H1 (cell line): ENCODE measurements at regions not wholly inside any gene's neighbourhood (a gene's known extent, or its start where the extent isn't known, plus 50 kb on each side); places are given as distances from the start of the nearest gene placed in this dataset.

Experiments
- CTCF ChIA-PET: fragments of 300-600 bp; sonication (Branson Sonifier 250); formaldehyde crosslinking; loops from one replicate; lab custom pipeline; 2021; ENCODE audit not compliant: partially characterized antibody; lab: Charles Lee
- POLR2A ChIA-PET: fragments of 300-600 bp; sonication (Branson Sonifier 250); formaldehyde crosslinking; loops from one replicate; lab custom pipeline; 2021; ENCODE audit warnings: inconsistent platforms; ENCODE audit not compliant: partially characterized antibody; lab: Charles Lee
- DNase-seq, 2 experiments: peaks; one replicate each; pipeline versions ENCODE4 v3.0.0 to v3.0.0-alpha.2; 2010 to 2022; ENCODE audit warnings: low spot score in 2 of 2, low read depth in 1 of 2, mixed read lengths in 1 of 2
- FAIRE-seq: peaks from 2 replicates; lab custom pipeline; 2011; peaks lifted over from hg19 to GRCh38; lab: Jason Lieb, UNC
- H2AFZ ChIP-seq: 2 replicates; pipeline ENCODE4 v1.8.1; 2012; ENCODE audit warnings: low read length, inconsistent platforms
- H2AK5ac ChIP-seq: 2 replicates; pipeline ENCODE4 v1.6.1; 2013; ENCODE audit warnings: low read depth, low read length
- H2BK120ac ChIP-seq: replicated peaks from 2 replicates; pipeline ENCODE3; 2013; ENCODE audit warnings: low read depth, low read length, inconsistent platforms
- H2BK12ac ChIP-seq: 2 replicates; pipeline ENCODE4 v1.6.1; 2013; ENCODE audit warnings: low read depth, low read length
- H2BK15ac ChIP-seq: 2 replicates; pipeline ENCODE4 v1.6.1; 2013; ENCODE audit warnings: low read length
- H2BK20ac ChIP-seq: 2 replicates; pipeline ENCODE4 v1.6.1; 2013; ENCODE audit warnings: low read length
- H2BK5ac ChIP-seq: 2 replicates; pipeline ENCODE4 v1.6.1; 2013; ENCODE audit warnings: low read depth, low read length
- H3K14ac ChIP-seq: 2 replicates; pipeline ENCODE4 v1.6.1; 2013; ENCODE audit warnings: inconsistent platforms; ENCODE audit not compliant: insufficient read length
- H3K18ac ChIP-seq: 2 replicates; pipeline ENCODE4 v1.6.1; 2013; ENCODE audit warnings: low read length; ENCODE audit errors: extremely low read depth
- H3K23ac ChIP-seq: 2 replicates; pipeline ENCODE4 v1.6.1; 2013; ENCODE audit warnings: inconsistent platforms; ENCODE audit not compliant: insufficient read length
- H3K23me2 ChIP-seq: 2 replicates; pipeline ENCODE4 v1.6.1; 2013; ENCODE audit warnings: low read depth, low read length
- H3K27ac ChIP-seq: 2 replicates; pipeline ENCODE4 v1.6.1; 2011; ENCODE audit warnings: low read depth, low read length, inconsistent platforms
- H3K27me3 ChIP-seq, 4 experiments: replicated peaks in 1 of 4; 1 replicate in 1 of 4; 2 replicates in 3 of 4; pipeline versions ENCODE4 v1.6.1 to v1.8.1; 2011 to 2013; ENCODE audit warnings: low read length in 3 of 4, mild to moderate bottlenecking in 3 of 4, inconsistent platforms in 2 of 4, mixed read lengths in 2 of 4, moderate library complexity in 1 of 4; ENCODE audit not compliant: control insufficient read depth in 3 of 4, insufficient read depth in 3 of 4; ENCODE audit errors: extremely low read depth in 1 of 4
- H3K36me3 ChIP-seq, 4 experiments: 2 replicates each; pipeline versions ENCODE4 v1.6.1 to v1.8.1; 2011 to 2013; ENCODE audit warnings: mild to moderate bottlenecking in 4 of 4, low read length in 3 of 4, moderate library complexity in 2 of 4, control low read depth in 1 of 4, inconsistent platforms in 1 of 4; ENCODE audit not compliant: insufficient read depth in 4 of 4, control insufficient read depth in 2 of 4
- H3K4ac ChIP-seq: replicated peaks from 2 replicates; pipeline ENCODE3; 2013; ENCODE audit warnings: low read length, low read depth, mixed read lengths, inconsistent platforms; ENCODE audit not compliant: insufficient read length
- H3K4me1 ChIP-seq, 4 experiments: replicated peaks in 1 of 4; 1 replicate in 1 of 4; 2 replicates in 3 of 4; pipeline versions ENCODE4 v1.6.1 to v1.8.1; 2011 to 2013; ENCODE audit warnings: low read length in 3 of 4, inconsistent platforms in 2 of 4, mixed read lengths in 1 of 4; ENCODE audit not compliant: insufficient read depth in 4 of 4, control insufficient read depth in 3 of 4
- H3K4me2 ChIP-seq, 2 experiments: 2 replicates each; pipeline versions ENCODE4 v1.6.1 to v1.8.1; 2011 to 2013; ENCODE audit warnings: low read depth in 2 of 2, low read length in 2 of 2, control low read depth in 1 of 2, inconsistent platforms in 1 of 2, mild to moderate bottlenecking in 1 of 2; ENCODE audit not compliant: insufficient read depth in 1 of 2
- H3K4me3 ChIP-seq, 4 experiments: fragments of 200-600, 300-600 bp in 1 of 4; sonication (generic), shearing (Covaris generic), sonication (Bioruptor Twin) in 1 of 4; 2 replicates each; pipeline versions ENCODE4 v1.5.1 to v1.8.1; 2011 to 2016; ENCODE audit warnings: low read length in 4 of 4, low read depth in 3 of 4, control low read depth in 2 of 4, inconsistent platforms in 2 of 4, mild to moderate bottlenecking in 2 of 4, mixed read lengths in 1 of 4, moderate library complexity in 1 of 4; ENCODE audit not compliant: insufficient read depth in 2 of 4; ENCODE audit errors: extremely low read depth in 1 of 4
- H3K56ac ChIP-seq: replicated peaks from 2 replicates; pipeline ENCODE3; 2013; ENCODE audit warnings: low read depth, mild to moderate bottlenecking, mixed read lengths, low read length, inconsistent platforms; ENCODE audit not compliant: insufficient read length
- H3K79me1 ChIP-seq: 2 replicates; pipeline ENCODE4 v1.6.1; 2013; ENCODE audit warnings: low read depth, low read length, control low read depth
- H3K79me2 ChIP-seq, 2 experiments: 2 replicates each; pipeline versions ENCODE4 v1.6.1 to v1.8.1; 2012 to 2013; ENCODE audit warnings: low read length in 2 of 2, mild to moderate bottlenecking in 2 of 2, inconsistent platforms in 1 of 2; ENCODE audit not compliant: insufficient read depth in 2 of 2, control insufficient read depth in 1 of 2
- H3K9ac ChIP-seq, 4 experiments: replicated peaks in 1 of 4; 1 replicate in 1 of 4; 2 replicates in 3 of 4; pipeline versions ENCODE4 v1.6.1 to v1.8.1; 2011 to 2013; ENCODE audit warnings: low read depth in 3 of 4, low read length in 3 of 4, control low read depth in 2 of 4, mild to moderate bottlenecking in 2 of 4, moderate library complexity in 2 of 4, inconsistent platforms in 1 of 4; ENCODE audit errors: extremely low read depth in 1 of 4
- H3K9me3 ChIP-seq, 2 experiments: 2 replicates each; pipeline versions ENCODE4 v1.6.1 to v1.8.1; 2012 to 2013; ENCODE audit warnings: mild to moderate bottlenecking in 2 of 2, moderate library complexity in 2 of 2, control low read depth in 1 of 2, inconsistent platforms in 1 of 2, low read depth in 1 of 2, low read length in 1 of 2, mixed read lengths in 1 of 2; ENCODE audit not compliant: insufficient read depth in 2 of 2
- H4K20me1 ChIP-seq, 2 experiments: replicated peaks in 1 of 2; 2 replicates each; pipeline versions ENCODE3 to v1.8.1; 2011 to 2013; ENCODE audit warnings: inconsistent platforms in 2 of 2, low read length in 2 of 2, mild to moderate bottlenecking in 1 of 2; ENCODE audit not compliant: insufficient read depth in 2 of 2, control insufficient read depth in 1 of 2
- H4K5ac ChIP-seq: 2 replicates; pipeline ENCODE4 v1.6.1; 2013; ENCODE audit warnings: low read length, low read depth, mixed read lengths, inconsistent platforms; ENCODE audit not compliant: insufficient read length
- H4K8ac ChIP-seq: 2 replicates; pipeline ENCODE4 v1.8.0; 2013; ENCODE audit warnings: mild to moderate bottlenecking, moderate library complexity, low read length, inconsistent platforms; ENCODE audit not compliant: insufficient read depth; ENCODE audit errors: extremely low read depth
- H4K91ac ChIP-seq: replicated peaks from 2 replicates; pipeline ENCODE3; 2013; ENCODE audit warnings: low read length, mixed read lengths, inconsistent platforms; ENCODE audit not compliant: insufficient read length
- E2F6 ChIP-seq: IDR thresholded peaks from 2 replicates; pipeline ENCODE4 v1.6.1; 2012; ENCODE audit warnings: inconsistent platforms
- RFX5 ChIP-seq: IDR thresholded peaks from 2 replicates; pipeline ENCODE4 v1.6.1; 2011; ENCODE audit warnings: low read depth, low read length, improper control_type of control experiment, borderline replicate concordance
- ZNF274 ChIP-seq: IDR thresholded peaks from 2 replicates; pipeline ENCODE4 v1.7.0; 2012; ENCODE audit warnings: low read length, borderline replicate concordance; ENCODE audit errors: extremely low read depth
- WGBS, 2 experiments: shearing (Covaris generic) in 1 of 2; methylation state at CpG; one replicate each; pipeline versions ENCODE4 v1.1.6 to v1.1.7; 2013 to 2015; ENCODE audit warnings: low lambda C conversion rate in 2 of 2, mixed read lengths in 2 of 2, inconsistent platforms in 1 of 2, low coverage in 1 of 2, missing lambda C conversion rate in 1 of 2; ENCODE audit not compliant: insufficient replicate concordance in 2 of 2, insufficient coverage in 1 of 2, insufficient read length in 1 of 2; ENCODE audit errors: extremely low coverage in 1 of 2, missing lambda C conversion rate in 1 of 2; 5-methylcytosine and 5-hydroxymethylcytosine counted together

DNA sequence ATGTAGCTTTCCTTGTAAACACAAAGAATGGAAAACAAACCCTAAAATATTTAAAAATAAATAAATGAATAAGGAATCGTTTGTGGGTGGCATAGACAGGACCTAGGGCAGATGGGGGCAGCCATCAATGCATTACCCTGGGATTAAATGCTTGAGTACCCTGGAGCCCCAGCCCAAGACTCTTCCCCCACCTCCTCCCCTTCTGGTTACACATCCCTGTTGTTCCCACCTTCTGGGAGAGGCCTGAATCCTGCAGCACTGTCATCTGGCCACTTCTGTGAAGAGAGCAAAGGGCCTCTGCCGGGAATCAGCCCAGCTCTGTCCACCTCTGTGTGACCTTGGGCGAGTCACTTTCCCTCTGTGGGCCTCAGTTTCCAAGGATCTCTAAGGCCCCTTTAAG is 61.6 kb upstream of the COL13A1 start:
- H2AFZ ChIP-seq: 0 out of 2 replicates have a peak overlapping the region, but pooled peaks have one; percentile 27
- 83% methylated on average over 3 of the region's 3 CpGs; no CpG with 5 or more reads in 1 of the 2 experiments for WGBS, 2 experiments
- CTCF ChIA-PET: interaction anchor here (0.9 to 2.0 kb wide), 9 partner anchors 8 to 176 kb away, joined by 3 to 6 read pairs (median 4); no protein-coding TSS in a partner anchor

More for the DNA sequence above, 61.6 kb upstream of the COL13A1 start:
- H2AK5ac ChIP-seq: no peak overlapping the region
- H2BK120ac ChIP-seq: no peak overlapping the region
- no peak for TF ChIP-seq RFX5
- TF ChIP-seq ZNF274: no peak
- no peak for TF ChIP-seq E2F6
- H3K14ac ChIP-seq: no peak overlapping the region
- no peak overlapping the region for H3K4ac ChIP-seq
- no peaks in the 10 kb centered on the region for H3K79me1 ChIP-seq
- no peak overlapping the region for H3K4me2 ChIP-seq
- H3K4me1 ChIP-seq: peaks cover 0 to 11% (median 1%) of the 10 kb centered on the region in 4 experiments; a peak in 3 of 7 replicates
- H3K36me3 ChIP-seq: no peaks in the 10 kb centered on the region
- H3K27ac ChIP-seq: no peak overlapping the region
- no peaks in the 10 kb centered on the region for H4K20me1 ChIP-seq
- no peak overlapping the region for H4K91ac ChIP-seq
- POLR2A ChIA-PET: interaction anchor here (1.1 kb wide), 1 partner anchor 11 kb away, joined by 3 read pairs; no protein-coding TSS in a partner anchor
- no peak overlapping the region for H4K5ac ChIP-seq
- no peak overlapping the region for H3K9ac ChIP-seq
- FAIRE-seq (no peak), DNase-seq (no peak)
- no peak overlapping the region for H3K23ac ChIP-seq
- H3K27me3 ChIP-seq: no peaks in the 10 kb centered on the region
- H4K8ac ChIP-seq: no peak overlapping the region
- H3K23me2 ChIP-seq: no peaks in the 10 kb centered on the region
- no peak overlapping the region; the same call in 1 of the 2 replicates for H3K18ac ChIP-seq
- H3K4me3 ChIP-seq: no peak overlapping the region
- H2BK15ac ChIP-seq: no peak overlapping the region
- 0 out of 2 replicates have a peak overlapping the region, but pooled peaks have one; percentile 68 for H2BK5ac ChIP-seq
- no peak overlapping the region for H2BK12ac ChIP-seq
- no peaks in the 10 kb centered on the region for H3K9me3 ChIP-seq
- H3K56ac ChIP-seq: no peak overlapping the region
- no peaks in the 10 kb centered on the region for H3K79me2 ChIP-seq
- H2BK20ac ChIP-seq: no peak overlapping the region; the same call in 1 of the 2 replicates
